SK-N-SH (cell line): ENCODE measurements at regions not wholly inside any gene's neighbourhood (a gene's known extent, or its start where the extent isn't known, plus 50 kb on each side); places are given as distances from the start of the nearest gene placed in this dataset.

ENCODE experiments used
- CTCF ChIA-PET: fragments of 300-600, 350-600 bp; formaldehyde crosslinking; extraction: SDS; loops from one replicate; lab custom pipeline; 2021; lab: Yijun Ruan, JAX
- POLR2A ChIA-PET: fragments of 350-600 bp; sonication (Branson Sonifier 250); formaldehyde crosslinking; extraction: SDS; loops from one replicate; lab custom pipeline; 2020; ENCODE audit warnings: antibody characterized with exemption, inconsistent platforms; lab: Yijun Ruan, JAX
- DNase-seq: peaks from one replicate; pipeline ENCODE4 v3.0.0; 2012
- H2AFZ ChIP-seq: fragments of 200-600 bp; sonication (generic); 2 replicates; pipeline ENCODE4 v1.8.1; 2016; ENCODE audit warnings: antibody characterized with exemption, mild to moderate bottlenecking, low read depth
- H3F3A ChIP-seq: fragments of 200-600 bp; sonication (generic); replicated peaks from 2 replicates; pipeline ENCODE3; 2016; ENCODE audit warnings: antibody characterized with exemption, mild to moderate bottlenecking; ENCODE audit not compliant: insufficient read depth
- H3K27ac ChIP-seq, 2 experiments: fragments of 200-500 bp in 1 of 2; fragments of 200-600 bp in 1 of 2; sonication (Bioruptor generic) in 1 of 2; sonication (generic), shearing (Covaris generic) in 1 of 2; 2 replicates each; pipeline versions ENCODE4 v1.5.1 to v1.6.1; 2014 to 2016; ENCODE audit warnings: low read depth in 2 of 2, inconsistent platforms in 1 of 2, low read length in 1 of 2, mild to moderate bottlenecking in 1 of 2, mixed read lengths in 1 of 2
- H3K27me3 ChIP-seq: fragments of 200-600 bp; sonication (generic), shearing (Covaris generic); 2 replicates; pipeline ENCODE4 v1.6.1; 2016; ENCODE audit warnings: mixed run types; ENCODE audit not compliant: insufficient read depth
- H3K36me3 ChIP-seq, 2 experiments: fragments of 200-500 bp in 1 of 2; fragments of 200-600 bp in 1 of 2; sonication (Bioruptor generic) in 1 of 2; sonication (generic) in 1 of 2; replicated peaks in 1 of 2; 2 replicates each; pipeline versions ENCODE3 to v1.5.1; 2014 to 2016; ENCODE audit warnings: low read length in 1 of 2, mild to moderate bottlenecking in 1 of 2; ENCODE audit not compliant: insufficient read depth in 2 of 2, control insufficient read depth in 1 of 2
- H3K4me1 ChIP-seq, 2 experiments: fragments of 200-500 bp in 1 of 2; fragments of 200-600 bp in 1 of 2; sonication (Bioruptor generic) in 1 of 2; sonication (generic), shearing (Covaris generic) in 1 of 2; 2 replicates each; pipeline versions ENCODE4 v1.5.1 to v1.6.1; 2014 to 2016; ENCODE audit warnings: low read depth in 1 of 2, low read length in 1 of 2, mixed run types in 1 of 2; ENCODE audit not compliant: insufficient read depth in 2 of 2, control insufficient read depth in 1 of 2
- H3K4me2 ChIP-seq: fragments of 200-600 bp; sonication (generic), shearing (Covaris generic); 2 replicates; pipeline ENCODE4 v1.6.1; 2017; ENCODE audit warnings: mixed run types
- H3K4me3 ChIP-seq, 2 experiments: fragments of 200-500 bp in 1 of 2; fragments of 200-600 bp in 1 of 2; sonication (Bioruptor generic) in 1 of 2; sonication (generic), shearing (Covaris generic) in 1 of 2; 2 replicates each; pipeline versions ENCODE4 v1.5.1 to v1.8.1; 2014 to 2016; ENCODE audit warnings: low read depth in 2 of 2, inconsistent platforms in 1 of 2, low read length in 1 of 2, mild to moderate bottlenecking in 1 of 2, mixed read lengths in 1 of 2, moderate library complexity in 1 of 2
- H3K79me2 ChIP-seq: fragments of 200-600 bp; sonication (generic); 2 replicates; pipeline ENCODE4 v1.8.1; 2017; ENCODE audit warnings: mild to moderate bottlenecking; ENCODE audit not compliant: insufficient read depth
- H3K9ac ChIP-seq: fragments of 200-600 bp; sonication (generic); 2 replicates; pipeline ENCODE4 v1.6.1; 2017; ENCODE audit warnings: mixed run types
- H3K9me2 ChIP-seq: fragments of 200-600 bp; sonication (generic); 2 replicates; pipeline ENCODE4 v1.6.1; 2017; ENCODE audit warnings: mixed run types
- H3K9me3 ChIP-seq: fragments of 200-600 bp; sonication (generic); 2 replicates; pipeline ENCODE4 v1.6.1; 2017; ENCODE audit warnings: mixed run types, mild to moderate bottlenecking, moderate library complexity
- H4K20me1 ChIP-seq: fragments of 200-600 bp; sonication (generic); 2 replicates; pipeline ENCODE4 v1.6.1; 2017; ENCODE audit warnings: mild to moderate bottlenecking, mixed run types; ENCODE audit not compliant: insufficient read depth
- CHD2 ChIP-seq: fragments of 150-350 bp; IDR thresholded peaks from 2 replicates; pipeline ENCODE4 v1.6.1; 2018; ENCODE audit warnings: low read length; ENCODE audit not compliant: partially characterized antibody
- EP300 ChIP-seq, 2 experiments: IDR thresholded peaks; 2 replicates each; pipeline versions ENCODE4 v1.4.0 to v1.6.1; 2012; ENCODE audit warnings: borderline replicate concordance in 1 of 2, low read depth in 1 of 2, low read length in 1 of 2
- EZH2phosphoT487 ChIP-seq: fragments of 200-600 bp; sonication (generic); IDR thresholded peaks from 2 replicates; pipeline ENCODE4 v1.6.1; 2017; ENCODE audit warnings: low read depth, mixed run types, mild to moderate bottlenecking, antibody characterized with exemption, moderate library complexity, borderline replicate concordance
- FOSL2 ChIP-seq: IDR thresholded peaks from 2 replicates; pipeline ENCODE4 v1.4.0; 2012; ENCODE audit warnings: low read depth, mild to moderate bottlenecking, moderate library complexity, borderline replicate concordance
- FOXM1 ChIP-seq: IDR thresholded peaks from 2 replicates; pipeline ENCODE4 v1.4.0; 2012; ENCODE audit warnings: low read depth, mild to moderate bottlenecking
- GABPA ChIP-seq: IDR thresholded peaks from 2 replicates; pipeline ENCODE4 v1.4.0; 2012; ENCODE audit warnings: low read depth, mild to moderate bottlenecking
- JUND ChIP-seq: IDR thresholded peaks from 2 replicates; pipeline ENCODE4 v1.4.0; 2012
- MXI1 ChIP-seq: IDR thresholded peaks from 2 replicates; pipeline ENCODE4 v1.6.1; 2012; ENCODE audit warnings: mild to moderate bottlenecking, low read depth, low read length, improper control_type of control experiment
- NRF1 ChIP-seq: IDR thresholded peaks from 2 replicates; pipeline ENCODE4 v1.6.1; 2012; ENCODE audit warnings: low read depth, mild to moderate bottlenecking, low read length
- POLR2AphosphoS5 ChIP-seq: IDR thresholded peaks from 2 replicates; pipeline ENCODE4 v1.6.1; 2012; ENCODE audit warnings: low read depth, low read length
- RCOR1 ChIP-seq: fragments of 150-350 bp; IDR thresholded peaks from 2 replicates; pipeline ENCODE4 v1.6.1; 2017; ENCODE audit warnings: antibody characterized with exemption, low read length
- RXRA ChIP-seq: IDR thresholded peaks from 2 replicates; pipeline ENCODE4 v1.4.0; 2012; ENCODE audit warnings: low read depth, mild to moderate bottlenecking, borderline replicate concordance
- SMC3 ChIP-seq: IDR thresholded peaks from 2 replicates; pipeline ENCODE4 v1.6.1; 2012; ENCODE audit warnings: low read depth, low read length, improper control_type of control experiment
- TAF1 ChIP-seq: IDR thresholded peaks from 2 replicates; pipeline ENCODE4 v1.6.1; 2012; ENCODE audit warnings: low read depth, mild to moderate bottlenecking, low read length, moderate library complexity, borderline replicate concordance
- TCF12 ChIP-seq: IDR thresholded peaks from 2 replicates; pipeline ENCODE4 v1.4.0; 2012
- TEAD4 ChIP-seq: IDR thresholded peaks from 2 replicates; pipeline ENCODE4 v1.4.0; 2012; ENCODE audit warnings: mild to moderate bottlenecking, borderline replicate concordance; ENCODE audit not compliant: insufficient read depth
- YY1 ChIP-seq: IDR thresholded peaks from 2 replicates; pipeline ENCODE4 v1.4.0; 2012; ENCODE audit warnings: low read depth, mild to moderate bottlenecking
- WGBS: methylation state at CpG from one replicate; pipeline ENCODE4 v1.1.6; 2017; ENCODE audit warnings: low lambda C conversion rate; 5-methylcytosine and 5-hydroxymethylcytosine counted together
- TF ChIP-seq, protein P1 (sequence below): IDR thresholded peaks from 2 replicates; pipeline ENCODE4 v1.4.0; 2012; ENCODE audit warnings: low read depth, borderline replicate concordance
- TF ChIP-seq, protein P2 (sequence below): IDR thresholded peaks from 2 replicates; pipeline ENCODE4 v1.4.0; 2012; ENCODE audit warnings: low read depth, borderline replicate concordance
- TF ChIP-seq, protein P3 (sequence below): IDR thresholded peaks from 2 replicates; pipeline ENCODE4 v1.4.0; 2012; ENCODE audit warnings: low read depth
- TF ChIP-seq, protein P4 (sequence below): fragments of 150-350 bp; IDR thresholded peaks from 2 replicates; pipeline ENCODE4 v1.6.1; 2017; ENCODE audit warnings: antibody characterized with exemption, low read length, low read depth, borderline replicate concordance
- TF ChIP-seq, protein P5 (sequence below): IDR thresholded peaks from 2 replicates; pipeline ENCODE4 v1.6.1; 2012; ENCODE audit warnings: mild to moderate bottlenecking, low read depth, low read length, moderate library complexity

DNA sequence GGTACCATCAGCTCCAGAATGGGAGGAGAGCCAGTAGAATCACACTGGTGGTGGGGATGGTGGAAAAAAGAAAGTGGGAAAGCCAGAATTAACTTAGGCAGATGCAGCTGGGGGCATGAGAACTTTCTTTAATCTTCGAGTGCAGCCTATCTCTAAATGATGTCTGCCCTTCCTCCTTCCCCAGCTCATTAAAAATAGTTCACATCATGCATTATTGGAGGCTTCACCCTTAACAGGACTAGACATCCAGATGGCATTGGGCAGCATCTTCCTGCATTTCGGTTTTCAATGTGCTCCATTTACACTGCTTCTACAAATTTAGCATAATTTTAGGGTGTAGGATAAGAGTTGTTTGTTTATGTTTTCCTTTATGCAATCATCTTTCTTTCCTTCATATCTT, 272.8 kb downstream of the COG6 start (continued):
- TF ChIP-seq, protein P1, sequence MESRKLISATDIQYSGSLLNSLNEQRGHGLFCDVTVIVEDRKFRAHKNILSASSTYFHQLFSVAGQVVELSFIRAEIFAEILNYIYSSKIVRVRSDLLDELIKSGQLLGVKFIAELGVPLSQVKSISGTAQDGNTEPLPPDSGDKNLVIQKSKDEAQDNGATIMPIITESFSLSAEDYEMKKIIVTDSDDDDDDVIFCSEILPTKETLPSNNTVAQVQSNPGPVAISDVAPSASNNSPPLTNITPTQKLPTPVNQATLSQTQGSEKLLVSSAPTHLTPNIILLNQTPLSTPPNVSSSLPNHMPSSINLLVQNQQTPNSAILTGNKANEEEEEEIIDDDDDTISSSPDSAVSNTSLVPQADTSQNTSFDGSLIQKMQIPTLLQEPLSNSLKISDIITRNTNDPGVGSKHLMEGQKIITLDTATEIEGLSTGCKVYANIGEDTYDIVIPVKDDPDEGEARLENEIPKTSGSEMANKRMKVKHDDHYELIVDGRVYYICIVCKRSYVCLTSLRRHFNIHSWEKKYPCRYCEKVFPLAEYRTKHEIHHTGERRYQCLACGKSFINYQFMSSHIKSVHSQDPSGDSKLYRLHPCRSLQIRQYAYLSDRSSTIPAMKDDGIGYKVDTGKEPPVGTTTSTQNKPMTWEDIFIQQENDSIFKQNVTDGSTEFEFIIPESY, result no peak
- TF ChIP-seq FOSL2, result no peak
- TF ChIP-seq YY1, result no peak
- no peak for TF ChIP-seq CHD2
- no peak for TF ChIP-seq FOXM1

DNA sequence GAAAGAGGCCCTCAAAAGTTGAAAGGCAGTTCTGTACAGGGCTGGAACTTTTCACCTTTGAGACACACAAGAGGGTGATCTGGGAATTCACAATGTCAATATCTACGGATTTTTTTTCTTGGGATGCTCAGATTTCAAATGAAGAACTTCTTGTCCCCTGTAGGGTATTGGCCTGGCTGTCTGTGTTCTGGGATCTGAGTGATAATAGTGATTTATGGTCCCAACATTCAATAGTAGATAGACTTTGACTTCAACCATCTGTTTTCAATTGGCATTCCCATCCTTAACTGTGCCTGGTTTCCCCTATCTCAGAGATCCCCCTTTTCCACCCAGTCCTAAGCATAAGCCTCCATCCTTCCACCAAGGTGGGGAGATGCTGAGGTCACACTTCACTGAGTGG, 274.1 kb downstream of the COG6 start:
- H3K27me3 ChIP-seq, result no peaks in the 10 kb centered on the region
- H3K9me2 ChIP-seq, result no peaks in the 10 kb centered on the region
- no peak overlapping the region for H3K4me2 ChIP-seq
- no peaks in the 10 kb centered on the region for H3K79me2 ChIP-seq
- H3F3A ChIP-seq, result no peaks in the 10 kb centered on the region
- H2AFZ ChIP-seq, result no peak overlapping the region
- ChIA-PET POLR2A (no interaction called here), CTCF (no interaction called here)
- H3K9me3 ChIP-seq, result no peaks in the 10 kb centered on the region
- H3K4me1 ChIP-seq, result peaks cover 0 to 2% of the 10 kb centered on the region in 2 experiments; a peak in 3 of 4 replicates
- H3K4me3 ChIP-seq, result no peak overlapping the region
- no peaks in the 10 kb centered on the region for H4K20me1 ChIP-seq
- peak; percentile 35 for DNase-seq
- H3K27ac ChIP-seq, result peak overlapping the region in 1 of 2 experiments; percentile 68; a peak in 1 of 4 replicates
- H3K9ac ChIP-seq, result no peak overlapping the region
- 13% methylated on average over 1 of the region's 1 CpG for WGBS
- H3K36me3 ChIP-seq, result no peaks in the 10 kb centered on the region
- TF ChIP-seq FOXM1, result no peak
- TF ChIP-seq NRF1, result no peak
- TF ChIP-seq GABPA, result no peak
- TF ChIP-seq TEAD4, result no peak
- TF ChIP-seq, protein P2, sequence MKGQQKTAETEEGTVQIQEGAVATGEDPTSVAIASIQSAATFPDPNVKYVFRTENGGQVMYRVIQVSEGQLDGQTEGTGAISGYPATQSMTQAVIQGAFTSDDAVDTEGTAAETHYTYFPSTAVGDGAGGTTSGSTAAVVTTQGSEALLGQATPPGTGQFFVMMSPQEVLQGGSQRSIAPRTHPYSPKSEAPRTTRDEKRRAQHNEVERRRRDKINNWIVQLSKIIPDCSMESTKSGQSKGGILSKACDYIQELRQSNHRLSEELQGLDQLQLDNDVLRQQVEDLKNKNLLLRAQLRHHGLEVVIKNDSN, result no peak
- no peak for TF ChIP-seq YY1
- TF ChIP-seq, protein P1, result no peak
- no peak for TF ChIP-seq MXI1
- no peak for TF ChIP-seq FOSL2
- TF ChIP-seq EP300 (IDR thresholded peaks at IDR 0.05; ENCODE audit: borderline replicate concordance in 1 of 2, low read depth in 1 of 2, low read length in 1 of 2), result peak in 1 of 2 experiments; percentile 69; a peak in 2 of 4 replicates
- TF ChIP-seq SMC3, result no peak
- no peak for TF ChIP-seq RXRA
- TF ChIP-seq EZH2phosphoT487, result no peak
- TF ChIP-seq, protein P3, sequence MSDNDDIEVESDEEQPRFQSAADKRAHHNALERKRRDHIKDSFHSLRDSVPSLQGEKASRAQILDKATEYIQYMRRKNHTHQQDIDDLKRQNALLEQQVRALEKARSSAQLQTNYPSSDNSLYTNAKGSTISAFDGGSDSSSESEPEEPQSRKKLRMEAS, result no peak
- TF ChIP-seq POLR2AphosphoS5, result no peak
- TF ChIP-seq RCOR1, result no peak
- TF ChIP-seq JUND, result no peak; the same call in 1 of the 2 replicates
- peak; percentile 70 for TF ChIP-seq TCF12
- TF ChIP-seq, protein P4, sequence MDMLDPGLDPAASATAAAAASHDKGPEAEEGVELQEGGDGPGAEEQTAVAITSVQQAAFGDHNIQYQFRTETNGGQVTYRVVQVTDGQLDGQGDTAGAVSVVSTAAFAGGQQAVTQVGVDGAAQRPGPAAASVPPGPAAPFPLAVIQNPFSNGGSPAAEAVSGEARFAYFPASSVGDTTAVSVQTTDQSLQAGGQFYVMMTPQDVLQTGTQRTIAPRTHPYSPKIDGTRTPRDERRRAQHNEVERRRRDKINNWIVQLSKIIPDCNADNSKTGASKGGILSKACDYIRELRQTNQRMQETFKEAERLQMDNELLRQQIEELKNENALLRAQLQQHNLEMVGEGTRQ, result no peak
- no peak for TF ChIP-seq TAF1
- TF ChIP-seq, protein P5, sequence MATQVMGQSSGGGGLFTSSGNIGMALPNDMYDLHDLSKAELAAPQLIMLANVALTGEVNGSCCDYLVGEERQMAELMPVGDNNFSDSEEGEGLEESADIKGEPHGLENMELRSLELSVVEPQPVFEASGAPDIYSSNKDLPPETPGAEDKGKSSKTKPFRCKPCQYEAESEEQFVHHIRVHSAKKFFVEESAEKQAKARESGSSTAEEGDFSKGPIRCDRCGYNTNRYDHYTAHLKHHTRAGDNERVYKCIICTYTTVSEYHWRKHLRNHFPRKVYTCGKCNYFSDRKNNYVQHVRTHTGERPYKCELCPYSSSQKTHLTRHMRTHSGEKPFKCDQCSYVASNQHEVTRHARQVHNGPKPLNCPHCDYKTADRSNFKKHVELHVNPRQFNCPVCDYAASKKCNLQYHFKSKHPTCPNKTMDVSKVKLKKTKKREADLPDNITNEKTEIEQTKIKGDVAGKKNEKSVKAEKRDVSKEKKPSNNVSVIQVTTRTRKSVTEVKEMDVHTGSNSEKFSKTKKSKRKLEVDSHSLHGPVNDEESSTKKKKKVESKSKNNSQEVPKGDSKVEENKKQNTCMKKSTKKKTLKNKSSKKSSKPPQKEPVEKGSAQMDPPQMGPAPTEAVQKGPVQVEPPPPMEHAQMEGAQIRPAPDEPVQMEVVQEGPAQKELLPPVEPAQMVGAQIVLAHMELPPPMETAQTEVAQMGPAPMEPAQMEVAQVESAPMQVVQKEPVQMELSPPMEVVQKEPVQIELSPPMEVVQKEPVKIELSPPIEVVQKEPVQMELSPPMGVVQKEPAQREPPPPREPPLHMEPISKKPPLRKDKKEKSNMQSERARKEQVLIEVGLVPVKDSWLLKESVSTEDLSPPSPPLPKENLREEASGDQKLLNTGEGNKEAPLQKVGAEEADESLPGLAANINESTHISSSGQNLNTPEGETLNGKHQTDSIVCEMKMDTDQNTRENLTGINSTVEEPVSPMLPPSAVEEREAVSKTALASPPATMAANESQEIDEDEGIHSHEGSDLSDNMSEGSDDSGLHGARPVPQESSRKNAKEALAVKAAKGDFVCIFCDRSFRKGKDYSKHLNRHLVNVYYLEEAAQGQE, result no peak
